ENCODE measurements at regions not wholly inside any gene's neighbourhood (a gene's known extent, or its start where the extent isn't known, plus 50 kb on each side); places are given as distances from the start of the nearest gene placed in this dataset.
"Not testable (repeated sequence)": the region's sequence is repeated elsewhere in the genome, so short reads cannot be mapped to it uniquely, and the experiment has no call there.

DNA sequence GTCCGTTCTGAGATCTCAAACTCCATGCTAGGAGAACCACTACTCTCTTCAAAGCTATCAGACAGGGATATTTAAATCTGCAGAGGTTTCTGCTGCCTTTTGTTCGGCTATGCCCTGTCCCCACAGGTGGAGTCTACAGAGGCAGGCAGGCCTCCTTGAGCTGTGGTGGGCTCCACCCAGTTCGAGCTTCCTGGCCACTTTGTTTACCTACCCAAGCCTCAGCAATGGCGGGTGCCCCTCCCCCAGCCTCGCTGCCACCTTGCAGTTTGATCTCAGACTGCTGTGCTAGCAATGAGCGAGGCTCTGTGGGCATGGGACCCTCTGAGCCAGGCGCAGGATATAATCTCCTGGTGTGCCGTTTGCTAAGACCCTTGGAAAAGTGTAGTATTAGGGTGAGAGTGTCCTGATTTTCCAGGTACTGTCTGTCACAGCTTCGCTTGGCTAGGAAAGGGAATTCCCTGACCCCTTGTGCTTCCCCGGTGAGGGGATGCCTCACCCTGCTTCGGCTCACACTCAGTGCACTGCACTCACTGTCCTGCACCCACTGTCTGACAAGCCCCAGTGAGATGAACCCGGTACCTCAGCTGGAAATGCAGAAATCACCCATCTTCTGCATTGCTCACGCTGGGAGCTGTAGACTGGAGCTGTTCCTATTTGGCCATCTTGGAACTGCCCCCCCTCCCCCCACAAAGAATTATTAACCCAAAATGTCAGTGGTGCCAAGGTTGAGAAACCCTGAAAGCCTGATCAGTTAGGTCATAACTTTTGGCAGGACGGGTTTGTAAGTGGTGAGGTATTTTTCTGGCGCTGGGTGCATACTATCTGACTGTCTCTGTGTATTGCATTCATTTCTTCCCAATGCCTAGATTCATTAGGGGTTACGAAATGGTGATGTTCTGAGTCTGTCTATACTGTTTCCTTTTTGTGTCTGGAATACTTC lies 181.4 kb downstream of the TEX29 start:
- not testable (repeated sequence) for H3K27me3 ChIP-seq (ENCODE audit: control insufficient read depth in 1 of 2, insufficient read depth in 2 of 2, low read length in 2 of 2); H3K9me3 ChIP-seq (ENCODE audit: control insufficient read depth in 2 of 2, insufficient read depth in 1 of 2, low read depth in 1 of 2, low read length in 1 of 2); H3K4me3 ChIP-seq (ENCODE audit: low read depth in 1 of 2, low read length in 2 of 2); H3K36me3 ChIP-seq (ENCODE audit: control insufficient read depth in 2 of 2, insufficient read depth in 2 of 2, low read length in 1 of 2); H3K27ac ChIP-seq (ENCODE audit: low read depth in 2 of 2, low read length in 1 of 2); H3K4me1 ChIP-seq (ENCODE audit: control insufficient read depth in 2 of 2, insufficient read depth in 2 of 2, low read length in 1 of 2)
- 85 to 88% methylated on average over 16 of the region's 16 CpGs for WGBS, 2 donors

DNA sequence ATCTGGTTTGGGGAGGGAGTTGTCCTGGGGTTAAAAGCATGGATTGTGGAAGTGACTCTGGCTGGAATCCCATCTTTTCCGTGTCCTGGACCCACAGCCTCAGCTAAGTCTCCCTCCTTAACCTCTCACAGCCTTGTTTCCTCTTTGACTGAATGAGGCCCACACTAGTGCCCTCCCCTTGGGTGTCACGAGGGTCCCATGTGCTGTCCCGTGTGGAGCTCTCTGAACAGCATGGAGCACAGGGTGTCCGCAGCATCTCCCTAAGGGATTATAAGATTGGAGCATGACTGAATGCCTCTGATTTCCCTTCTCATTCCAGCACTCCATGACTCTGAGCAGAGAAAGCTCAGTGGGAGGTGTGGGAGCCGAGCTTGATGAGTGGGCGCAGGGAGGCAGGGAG lies 182.5 kb downstream of the TEX29 start:
- no peaks in the 10 kb centered on the region for H3K36me3 ChIP-seq (ENCODE audit: control insufficient read depth in 2 of 2, insufficient read depth in 2 of 2, low read length in 1 of 2)

GRCh38 chr13:111503376-111503775 lies 182.9 kb downstream of the TEX29 start:
- peaks cover 0 to 7% of the 10 kb centered on the region in 2 donors for H3K9me3 ChIP-seq (ENCODE audit: control insufficient read depth in 2 of 2, insufficient read depth in 1 of 2, low read depth in 1 of 2, low read length in 1 of 2)
- peaks cover 0 to 2% of the 10 kb centered on the region in 2 donors for H3K4me1 ChIP-seq (ENCODE audit: control insufficient read depth in 2 of 2, insufficient read depth in 2 of 2, low read length in 1 of 2)
- WGBS, 2 donors: 66 to 68% methylated on average over 7 of the region's 7 CpGs
- H3K27ac ChIP-seq (ENCODE audit: low read depth in 2 of 2, low read length in 1 of 2): no peak overlapping the region
- no peaks in the 10 kb centered on the region for H3K36me3 ChIP-seq (ENCODE audit: control insufficient read depth in 2 of 2, insufficient read depth in 2 of 2, low read length in 1 of 2)
- H3K27me3 ChIP-seq (ENCODE audit: control insufficient read depth in 1 of 2, insufficient read depth in 2 of 2, low read length in 2 of 2): no peaks in the 10 kb centered on the region
- no peak overlapping the region for H3K4me3 ChIP-seq (ENCODE audit: low read depth in 1 of 2, low read length in 2 of 2)

More for the DNA sequence above, 182.5 kb downstream of the TEX29 start:
- 66 to 69% methylated on average over 6 of the region's 6 CpGs for WGBS, 2 donors
- peaks cover 0 to 7% of the 10 kb centered on the region in 2 donors for H3K9me3 ChIP-seq (ENCODE audit: control insufficient read depth in 2 of 2, insufficient read depth in 1 of 2, low read depth in 1 of 2, low read length in 1 of 2)
- no peaks in the 10 kb centered on the region for H3K27me3 ChIP-seq (ENCODE audit: control insufficient read depth in 1 of 2, insufficient read depth in 2 of 2, low read length in 2 of 2)
- H3K4me1 ChIP-seq (ENCODE audit: control insufficient read depth in 2 of 2, insufficient read depth in 2 of 2, low read length in 1 of 2): peaks cover 0 to 2% of the 10 kb centered on the region in 2 donors
- no peak overlapping the region for H3K27ac ChIP-seq (ENCODE audit: low read depth in 2 of 2, low read length in 1 of 2)
- H3K4me3 ChIP-seq (ENCODE audit: low read depth in 1 of 2, low read length in 2 of 2): no peak overlapping the region

DNA sequence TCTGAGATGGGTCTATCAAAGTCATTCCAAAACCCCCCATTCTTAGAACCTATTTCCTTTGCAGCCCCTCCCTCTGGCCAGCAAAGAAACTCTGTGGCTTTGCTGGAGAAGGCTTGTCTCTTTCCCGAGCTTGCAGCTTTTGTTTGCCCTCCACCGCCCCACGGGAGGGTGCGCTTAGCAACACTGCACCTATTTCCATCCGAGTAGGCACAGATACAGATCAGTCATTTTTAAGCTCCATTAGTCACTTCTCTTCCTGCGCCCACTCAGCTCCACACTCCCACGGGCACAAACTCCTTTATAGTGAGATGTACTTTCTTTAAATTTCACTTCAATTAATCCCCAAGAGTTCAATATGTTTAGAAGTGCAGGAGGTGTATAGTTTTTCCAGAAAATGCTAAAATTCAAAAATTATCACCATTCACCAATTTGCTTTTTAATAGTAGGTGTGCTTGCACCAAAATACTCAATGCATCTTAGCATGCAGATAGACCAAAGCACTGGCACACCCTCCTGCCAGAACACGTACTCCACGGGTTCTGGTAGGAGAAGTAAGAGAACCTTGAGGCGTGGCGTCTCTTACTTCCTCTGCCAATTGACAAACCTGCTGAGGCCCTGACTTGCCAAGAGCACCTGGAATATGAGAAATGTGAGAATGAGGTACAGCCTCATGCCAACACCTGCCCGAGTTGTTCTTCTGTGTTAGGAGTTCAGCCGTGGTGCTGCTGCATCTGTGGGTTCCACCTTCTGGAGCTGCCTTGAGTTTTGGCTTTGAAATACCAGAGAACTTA lies 183.7 kb downstream of the TEX29 start:
- no peaks in the 10 kb centered on the region for H3K36me3 ChIP-seq (ENCODE audit: control insufficient read depth in 2 of 2, insufficient read depth in 2 of 2, low read length in 1 of 2)
- peaks cover 0 to 2% of the 10 kb centered on the region in 2 donors for H3K4me1 ChIP-seq (ENCODE audit: control insufficient read depth in 2 of 2, insufficient read depth in 2 of 2, low read length in 1 of 2)
- H3K9me3 ChIP-seq (ENCODE audit: control insufficient read depth in 2 of 2, insufficient read depth in 1 of 2, low read depth in 1 of 2, low read length in 1 of 2): peaks cover 0 to 7% of the 10 kb centered on the region in 2 donors
- H3K27ac ChIP-seq (ENCODE audit: low read depth in 2 of 2, low read length in 1 of 2): no peak overlapping the region
- no peak overlapping the region for H3K4me3 ChIP-seq (ENCODE audit: low read depth in 1 of 2, low read length in 2 of 2)
- H3K27me3 ChIP-seq (ENCODE audit: control insufficient read depth in 1 of 2, insufficient read depth in 2 of 2, low read length in 2 of 2): no peaks in the 10 kb centered on the region
- 47 to 53% methylated on average over 13 of the region's 13 CpGs for WGBS, 2 donors

- H3K4me1 ChIP-seq (ENCODE audit: control insufficient read depth in 2 of 2, insufficient read depth in 2 of 2, low read length in 1 of 2): peaks cover 0 to 2% of the 10 kb centered on the region in 2 donors
- peaks cover 0 to 7% of the 10 kb centered on the region in 2 donors for H3K9me3 ChIP-seq (ENCODE audit: control insufficient read depth in 2 of 2, insufficient read depth in 1 of 2, low read depth in 1 of 2, low read length in 1 of 2)
- no peak overlapping the region for H3K27ac ChIP-seq (ENCODE audit: low read depth in 2 of 2, low read length in 1 of 2)
- H3K36me3 ChIP-seq (ENCODE audit: control insufficient read depth in 2 of 2, insufficient read depth in 2 of 2, low read length in 1 of 2): no peaks in the 10 kb centered on the region
- no peak overlapping the region for H3K4me3 ChIP-seq (ENCODE audit: low read depth in 1 of 2, low read length in 2 of 2)
- no peaks in the 10 kb centered on the region for H3K27me3 ChIP-seq (ENCODE audit: control insufficient read depth in 1 of 2, insufficient read depth in 2 of 2, low read length in 2 of 2)
- 41 to 52% methylated on average over 20 of the region's 20 CpGs for whole genome bisulfite sequencing, 2 donors
These were observed 184.8 kb downstream of the TEX29 start for GRCh38 chr13:111505175-111505777.

DNA sequence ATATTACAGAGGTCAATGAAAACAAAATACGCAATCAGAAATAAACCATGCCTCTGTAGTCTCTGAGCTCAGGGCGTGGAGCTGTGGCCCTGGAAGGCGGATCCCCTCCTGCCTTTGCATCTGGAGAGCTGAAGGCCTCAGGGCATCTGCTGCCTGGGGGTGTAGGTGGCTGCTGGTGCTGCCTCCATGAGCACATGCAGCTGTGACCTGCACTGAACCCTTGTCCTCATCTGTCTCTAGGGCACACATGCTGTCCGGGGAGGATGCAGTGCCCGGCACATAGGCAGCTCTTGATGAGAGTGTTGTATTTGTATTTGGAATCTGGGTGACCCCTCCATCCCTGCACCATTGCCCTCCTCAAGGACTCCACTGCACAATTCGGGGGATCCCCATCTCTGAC lies 185.7 kb downstream of the TEX29 start:
- WGBS, 2 donors: 79 to 82% methylated on average over 6 of the region's 6 CpGs
- Histone ChIP-seq H3K27me3 (ENCODE audit: control insufficient read depth in 1 of 2, insufficient read depth in 2 of 2, low read length in 2 of 2) (no peaks in the 10 kb centered on the region), H3K9me3 (ENCODE audit: control insufficient read depth in 2 of 2, insufficient read depth in 1 of 2, low read depth in 1 of 2, low read length in 1 of 2) (peaks cover 0 to 7% of the 10 kb centered on the region in 2 donors), H3K4me3 (ENCODE audit: low read depth in 1 of 2, low read length in 2 of 2) (no peak overlapping the region), H3K27ac (ENCODE audit: low read depth in 2 of 2, low read length in 1 of 2) (no peak overlapping the region), H3K4me1 (ENCODE audit: control insufficient read depth in 2 of 2, insufficient read depth in 2 of 2, low read length in 1 of 2) (peaks cover 0 to 2% of the 10 kb centered on the region in 2 donors), H3K36me3 (ENCODE audit: control insufficient read depth in 2 of 2, insufficient read depth in 2 of 2, low read length in 1 of 2) (no peaks in the 10 kb centered on the region)

DNA sequence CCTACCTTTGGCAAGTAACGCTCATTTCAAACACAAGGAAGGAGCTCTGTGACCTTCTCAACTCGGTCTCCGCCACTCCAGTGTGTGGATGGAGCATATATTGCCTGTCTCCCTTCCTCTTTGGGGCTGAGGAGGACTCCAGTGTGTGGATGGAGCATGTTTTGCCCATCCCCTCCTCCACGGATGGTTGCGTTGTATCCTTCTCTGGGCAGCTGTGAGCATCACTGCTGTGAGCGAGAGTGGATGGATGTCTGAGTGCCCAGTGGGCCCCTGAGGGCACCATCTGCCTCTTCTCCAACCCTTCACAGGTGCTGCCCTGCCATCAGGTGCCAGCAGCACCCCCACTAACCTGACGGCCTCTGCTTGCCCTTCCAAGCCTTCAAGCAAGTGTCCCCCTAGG lies 186.2 kb downstream of the TEX29 start:
- Histone ChIP-seq H3K4me3 (ENCODE audit: low read depth in 1 of 2, low read length in 2 of 2) (no peak overlapping the region), H3K27ac (ENCODE audit: low read depth in 2 of 2, low read length in 1 of 2) (no peak overlapping the region), H3K4me1 (ENCODE audit: control insufficient read depth in 2 of 2, insufficient read depth in 2 of 2, low read length in 1 of 2) (peaks cover 0 to 2% of the 10 kb centered on the region in 2 donors), H3K36me3 (ENCODE audit: control insufficient read depth in 2 of 2, insufficient read depth in 2 of 2, low read length in 1 of 2) (no peaks in the 10 kb centered on the region), H3K9me3 (ENCODE audit: control insufficient read depth in 2 of 2, insufficient read depth in 1 of 2, low read depth in 1 of 2, low read length in 1 of 2) (peaks cover 0 to 3% of the 10 kb centered on the region in 2 donors), H3K27me3 (ENCODE audit: control insufficient read depth in 1 of 2, insufficient read depth in 2 of 2, low read length in 2 of 2) (no peaks in the 10 kb centered on the region)
- WGBS, 2 donors: 77 to 81% methylated on average over 7 of the region's 7 CpGs

- Histone ChIP-seq H3K9me3 (ENCODE audit: control insufficient read depth in 2 of 2, insufficient read depth in 1 of 2, low read depth in 1 of 2, low read length in 1 of 2) (peaks cover 0 to 4% of the 10 kb centered on the region in 2 donors), H3K4me1 (ENCODE audit: control insufficient read depth in 2 of 2, insufficient read depth in 2 of 2, low read length in 1 of 2) (peaks cover 0 to 2% of the 10 kb centered on the region in 2 donors), H3K4me3 (ENCODE audit: low read depth in 1 of 2, low read length in 2 of 2) (no peak overlapping the region), H3K36me3 (ENCODE audit: control insufficient read depth in 2 of 2, insufficient read depth in 2 of 2, low read length in 1 of 2) (no peaks in the 10 kb centered on the region), H3K27me3 (ENCODE audit: control insufficient read depth in 1 of 2, insufficient read depth in 2 of 2, low read length in 2 of 2) (no peaks in the 10 kb centered on the region), H3K27ac (ENCODE audit: low read depth in 2 of 2, low read length in 1 of 2) (no peak overlapping the region)
- WGBS, 2 donors: 84 to 85% methylated on average over 21 of the region's 21 CpGs
These were observed 187.9 kb downstream of the TEX29 start for GRCh38 chr13:111508164-111508870.

Measured in esophagus (tissue), 2 donors.